Tibial nerve (tissue), 4 donors: ENCODE measurements at regions not wholly inside any gene's neighbourhood (a gene's known extent, or its start where the extent isn't known, plus 50 kb on each side); places are given as distances from the start of the nearest gene placed in this dataset.

ENCODE experiments used
- EP300 ChIP-seq, 2 donors: sonication (generic); formaldehyde crosslinking; IDR thresholded peaks; one replicate each; pipeline ENCODE4 v1.6.1; 2017; ENCODE audit warnings: antibody characterized with exemption in 2 of 2, mild to moderate bottlenecking in 1 of 2
- POLR2A ChIP-seq, 2 donors: fragments of 450-650 bp; IDR thresholded peaks; one replicate each; pipeline ENCODE4 v1.6.1; 2017; ENCODE audit warnings: antibody characterized with exemption in 2 of 2, mild to moderate bottlenecking in 2 of 2, moderate library complexity in 2 of 2
- TF ChIP-seq, protein P1 (sequence below), 5 experiments: fragments of 200-600 bp in 3 of 5; fragments of 450-650 bp in 2 of 5; sonication (generic) in 3 of 5; IDR thresholded peaks; one replicate each; pipeline ENCODE4 v1.5.1; 2016 to 2019; ENCODE audit warnings: antibody characterized with exemption in 5 of 5, mild to moderate bottlenecking in 3 of 5, moderate library complexity in 2 of 5

DNA sequence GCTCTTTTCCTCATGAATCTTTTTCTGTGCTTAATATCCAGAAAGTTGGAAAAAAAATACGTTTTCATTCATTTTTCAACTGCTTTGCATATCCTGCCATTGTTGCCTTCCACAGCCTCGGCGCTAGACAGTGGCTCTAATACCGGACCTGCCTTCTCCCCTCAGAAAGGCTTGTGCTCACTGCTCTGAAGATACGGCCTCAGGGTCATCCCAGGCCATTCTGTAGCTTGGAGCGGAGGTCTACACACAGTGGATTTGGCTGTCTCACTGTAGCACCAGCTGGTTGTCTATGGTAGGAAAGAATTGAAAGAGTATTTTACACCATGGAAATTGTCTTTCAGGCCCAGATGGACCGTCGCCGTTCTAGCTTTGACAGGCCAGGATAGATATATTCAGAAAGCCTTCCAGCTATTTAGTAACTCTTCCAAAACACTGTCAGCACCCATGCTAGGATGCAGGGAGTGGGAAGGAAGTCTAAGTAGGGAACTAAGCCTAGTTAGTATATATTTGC, 242.0 kb downstream of the TMEM182 start:
- TF ChIP-seq, protein P1, sequence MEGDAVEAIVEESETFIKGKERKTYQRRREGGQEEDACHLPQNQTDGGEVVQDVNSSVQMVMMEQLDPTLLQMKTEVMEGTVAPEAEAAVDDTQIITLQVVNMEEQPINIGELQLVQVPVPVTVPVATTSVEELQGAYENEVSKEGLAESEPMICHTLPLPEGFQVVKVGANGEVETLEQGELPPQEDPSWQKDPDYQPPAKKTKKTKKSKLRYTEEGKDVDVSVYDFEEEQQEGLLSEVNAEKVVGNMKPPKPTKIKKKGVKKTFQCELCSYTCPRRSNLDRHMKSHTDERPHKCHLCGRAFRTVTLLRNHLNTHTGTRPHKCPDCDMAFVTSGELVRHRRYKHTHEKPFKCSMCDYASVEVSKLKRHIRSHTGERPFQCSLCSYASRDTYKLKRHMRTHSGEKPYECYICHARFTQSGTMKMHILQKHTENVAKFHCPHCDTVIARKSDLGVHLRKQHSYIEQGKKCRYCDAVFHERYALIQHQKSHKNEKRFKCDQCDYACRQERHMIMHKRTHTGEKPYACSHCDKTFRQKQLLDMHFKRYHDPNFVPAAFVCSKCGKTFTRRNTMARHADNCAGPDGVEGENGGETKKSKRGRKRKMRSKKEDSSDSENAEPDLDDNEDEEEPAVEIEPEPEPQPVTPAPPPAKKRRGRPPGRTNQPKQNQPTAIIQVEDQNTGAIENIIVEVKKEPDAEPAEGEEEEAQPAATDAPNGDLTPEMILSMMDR (IDR thresholded peaks at IDR 0.05) = no peak
- TF ChIP-seq POLR2A (IDR thresholded peaks at IDR 0.05) = no peak
- TF ChIP-seq EP300 (IDR thresholded peaks at IDR 0.05) = no peak
